ENCODE measurements at regions not wholly inside any gene's neighbourhood (a gene's known extent, or its start where the extent isn't known, plus 50 kb on each side); places are given as distances from the start of the nearest gene placed in this dataset.

- TF ChIP-seq TAF1 (IDR thresholded peaks at IDR 0.05; ENCODE audit: low read depth) (no peak), MAX (IDR thresholded peaks at IDR 0.05) (no peak), CEBPB (IDR thresholded peaks at IDR 0.05) (no peak), RAD21 (IDR thresholded peaks at IDR 0.05; ENCODE audit: low read depth) (no peak), YY1 (IDR thresholded peaks at IDR 0.05; ENCODE audit: low read depth) (no peak), TEAD4 (IDR thresholded peaks at IDR 0.05) (no peak), ZBTB7A (IDR thresholded peaks at IDR 0.05; ENCODE audit: low read depth) (no peak), REST (IDR thresholded peaks at IDR 0.05; ENCODE audit: low read depth) (no peak), USF1 (IDR thresholded peaks at IDR 0.05) (no peak), EP300 (IDR thresholded peaks at IDR 0.05; ENCODE audit: borderline replicate concordance) (no peak), TCF12 (IDR thresholded peaks at IDR 0.05; ENCODE audit: low read depth) (no peak)
Observed at GRCh38 chr6:2599817-2600216, 150.9 kb downstream of the MYLK4 start.
